ENCODE measurements at regions not wholly inside any gene's neighbourhood (a gene's known extent, or its start where the extent isn't known, plus 50 kb on each side); places are given as distances from the start of the nearest gene placed in this dataset.
A peak's percentile ranks its signal among the peaks of the same experiment; 100 is the strongest.

DNA sequence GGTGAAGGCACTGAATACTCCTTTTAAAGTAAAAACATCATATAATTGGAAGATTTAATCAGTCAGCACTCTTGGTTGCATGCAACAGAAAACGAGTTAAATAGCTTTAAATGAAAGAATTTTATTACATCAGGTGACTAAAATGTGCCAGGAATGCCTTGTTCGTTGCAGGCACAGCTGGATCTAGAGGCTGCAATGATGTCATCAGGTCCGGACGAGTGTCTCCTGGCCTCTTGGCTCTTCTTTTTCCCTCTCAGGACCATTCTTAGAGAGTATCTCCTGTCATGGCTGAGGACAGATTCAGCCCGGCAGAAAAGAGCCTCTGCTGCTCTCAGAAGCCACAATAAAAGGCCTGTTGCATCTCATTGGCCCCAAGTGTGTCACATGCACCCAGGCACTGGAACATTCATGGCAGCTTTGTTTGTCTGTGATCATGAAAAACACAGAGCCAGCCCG lies 510.7 kb upstream of the SULF2 start:
- no peak for DNase-seq

DNA sequence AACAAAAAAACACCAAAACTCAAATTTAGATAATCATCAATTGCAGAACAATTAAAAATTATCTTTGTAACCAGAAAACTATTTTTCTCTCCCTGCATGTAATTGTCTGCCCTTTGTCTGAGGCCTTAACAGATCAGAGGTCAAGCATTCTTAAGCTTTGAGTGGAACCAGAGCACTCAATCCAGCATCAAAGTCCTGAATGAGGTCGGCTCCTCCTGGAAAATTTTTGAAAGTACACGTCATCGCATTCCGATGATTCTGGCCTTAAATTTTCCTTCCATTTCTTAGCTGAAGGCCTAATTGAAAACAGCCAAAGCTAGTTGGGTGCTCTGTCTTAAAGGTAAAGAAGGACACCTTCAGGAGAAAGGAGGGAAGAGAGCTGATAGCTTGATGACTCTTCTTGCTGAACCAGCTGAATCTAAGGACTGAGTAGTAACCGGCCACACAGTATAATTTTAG lies 510.2 kb upstream of the SULF2 start:
- peak; percentile 91 for DNase-seq

DNA sequence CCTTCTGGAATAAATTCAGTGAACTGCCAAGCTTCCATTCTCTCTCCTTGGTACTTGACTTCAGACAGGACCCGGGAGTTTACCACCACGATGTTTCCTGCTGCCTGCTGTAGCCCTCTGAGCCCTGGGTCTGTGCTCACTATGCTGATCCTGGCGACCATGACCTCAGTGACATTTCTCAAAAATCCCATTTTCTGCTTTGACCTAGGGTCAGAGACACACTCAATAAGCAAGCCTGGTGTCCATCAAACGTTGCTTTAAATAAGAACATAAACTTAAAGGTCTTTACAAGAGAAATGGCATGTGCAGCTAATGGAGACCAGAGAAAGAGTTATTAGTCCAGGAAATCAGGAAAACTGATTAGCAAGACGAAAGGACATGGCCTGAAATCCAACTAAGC lies 509.7 kb upstream of the SULF2 start:
- DNase-seq, result no peak

DNA sequence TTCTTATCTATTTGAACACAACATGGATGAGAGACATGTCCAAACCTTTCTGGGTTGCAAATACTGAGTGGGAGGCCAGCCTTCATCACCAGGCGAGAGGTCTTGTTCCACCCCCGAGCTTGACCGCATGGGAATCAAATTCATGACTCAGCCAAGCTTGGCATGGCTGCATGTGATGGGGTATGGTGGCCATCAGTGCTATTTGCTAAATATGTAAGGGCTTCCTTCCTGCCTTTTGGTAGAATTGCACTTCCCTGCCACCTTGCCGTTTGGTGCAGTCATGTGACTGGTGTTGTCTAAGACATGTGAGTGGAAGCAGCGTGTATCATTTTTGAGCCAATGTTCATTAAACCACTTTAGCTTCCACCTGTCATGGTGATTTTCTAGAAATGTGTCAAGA lies 508.9 kb upstream of the SULF2 start:
- DNase-seq, result no peak

DNA sequence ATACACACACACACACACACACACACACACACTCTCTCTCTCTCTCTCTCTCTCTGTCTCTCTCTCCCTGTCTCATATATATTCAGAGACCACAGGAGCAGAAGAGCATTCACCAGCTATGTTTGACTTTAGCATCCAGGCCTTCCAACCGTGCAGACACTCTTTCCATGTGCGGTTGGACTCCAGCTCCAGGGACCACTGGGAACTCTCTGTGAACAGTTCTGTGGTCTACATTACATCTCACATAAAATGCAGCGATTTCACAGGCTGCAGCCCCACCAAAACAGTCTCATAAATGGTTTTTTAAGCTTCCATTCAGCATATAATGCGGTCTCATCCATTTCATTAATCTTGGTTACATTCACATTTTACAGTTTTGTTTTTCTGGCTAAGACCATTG lies 508.4 kb upstream of the SULF2 start:
- DNase-seq, result no peak

DNA sequence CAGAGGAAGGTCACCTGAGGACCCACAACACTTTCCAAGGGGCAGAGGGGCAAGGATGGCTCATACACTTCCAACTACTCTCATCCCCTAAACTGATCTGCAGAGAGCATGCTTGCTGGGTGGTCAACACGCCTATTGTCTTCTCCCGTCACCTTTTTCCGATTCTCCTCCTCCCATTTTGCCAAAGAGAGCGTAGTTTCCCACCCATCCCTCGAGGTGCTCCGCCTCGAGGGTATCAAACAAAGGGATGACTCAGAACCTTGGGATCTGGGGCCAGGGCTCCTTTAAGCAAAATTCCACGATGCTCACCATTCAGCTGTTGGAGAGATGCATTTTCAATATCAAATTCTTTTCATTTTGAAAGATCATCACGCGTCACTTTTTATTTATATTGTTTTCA lies 507.5 kb upstream of the SULF2 start:
- DNase-seq, result no peak

DNA sequence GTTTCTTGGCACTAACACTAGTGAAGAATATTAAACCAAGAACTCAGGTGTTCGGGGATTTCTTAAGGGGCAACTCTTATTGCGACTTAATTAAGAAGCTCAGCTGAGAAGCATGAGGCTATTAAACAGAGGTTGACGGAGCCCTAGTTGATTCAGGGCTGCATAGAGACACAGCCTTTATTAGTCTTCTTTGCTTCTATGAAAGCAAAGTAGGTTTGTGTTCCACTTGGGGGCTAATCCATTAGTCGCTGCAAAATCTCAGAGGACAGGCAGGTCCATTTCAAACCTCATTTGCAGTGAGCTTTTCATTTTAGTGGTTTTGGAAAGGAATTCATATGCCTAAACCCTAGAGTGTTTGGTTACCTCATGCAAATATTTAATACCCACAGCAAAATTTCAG lies 506.6 kb upstream of the SULF2 start:
- DNase-seq, result no peak

DNA sequence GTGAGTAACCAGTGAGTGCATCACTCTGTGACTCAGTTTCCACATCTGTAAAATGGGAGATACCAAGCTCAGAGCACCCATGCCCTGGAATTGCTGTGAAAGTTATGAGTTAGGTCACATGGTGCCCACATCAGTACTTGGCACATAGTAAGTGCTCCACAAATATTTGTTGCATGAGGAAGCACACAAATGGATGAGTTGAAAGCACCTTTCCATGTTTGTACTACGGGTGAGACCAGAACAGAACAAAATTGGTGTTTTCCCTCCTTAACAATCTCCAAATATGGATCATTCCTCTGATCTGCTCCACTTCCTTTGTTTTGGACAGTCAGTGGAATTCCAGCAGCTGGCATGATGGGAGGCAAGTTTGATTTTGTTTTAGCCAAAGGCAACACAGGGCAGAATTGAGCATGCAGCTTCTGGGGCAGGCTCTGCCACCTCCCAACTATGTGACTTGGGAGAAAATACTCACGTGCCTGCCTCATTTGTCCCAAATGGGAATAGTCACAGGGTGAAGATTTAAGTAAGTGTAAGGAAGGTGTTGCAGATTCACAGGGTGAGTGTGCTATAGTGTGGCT lies 503.7 kb upstream of the SULF2 start:
- DNase-seq, result no peak

DNA sequence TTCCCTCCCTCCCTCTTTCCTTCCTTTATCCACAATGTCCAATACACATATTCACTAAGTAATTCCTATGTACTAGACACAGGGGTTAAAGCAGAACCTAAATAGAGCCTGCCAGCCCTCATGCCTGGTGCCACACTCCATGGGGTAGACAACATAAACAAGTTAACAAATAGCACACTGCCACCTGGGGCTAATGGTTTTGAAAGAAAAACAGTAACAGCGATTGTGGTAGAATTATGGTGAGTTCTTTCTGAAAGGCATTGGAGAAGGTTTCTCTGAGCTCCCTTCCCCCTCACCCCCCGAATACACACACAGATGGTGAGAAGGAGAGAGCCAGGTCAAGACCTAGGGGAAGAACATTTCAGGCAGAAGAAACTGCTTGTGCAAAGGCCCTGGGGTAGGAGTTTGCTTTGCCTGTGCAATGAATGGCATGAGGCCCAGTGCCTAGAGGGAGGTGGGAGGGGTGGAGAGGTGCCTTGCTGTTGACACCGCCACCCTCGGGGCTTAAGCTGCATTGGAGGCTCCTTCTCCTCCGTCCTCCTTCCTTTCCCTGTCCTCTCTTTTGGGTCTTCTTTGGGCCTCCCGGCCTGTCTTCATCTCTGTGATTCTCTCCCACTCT lies 502.4 kb upstream of the SULF2 start:
- no peak for DNase-seq

DNA sequence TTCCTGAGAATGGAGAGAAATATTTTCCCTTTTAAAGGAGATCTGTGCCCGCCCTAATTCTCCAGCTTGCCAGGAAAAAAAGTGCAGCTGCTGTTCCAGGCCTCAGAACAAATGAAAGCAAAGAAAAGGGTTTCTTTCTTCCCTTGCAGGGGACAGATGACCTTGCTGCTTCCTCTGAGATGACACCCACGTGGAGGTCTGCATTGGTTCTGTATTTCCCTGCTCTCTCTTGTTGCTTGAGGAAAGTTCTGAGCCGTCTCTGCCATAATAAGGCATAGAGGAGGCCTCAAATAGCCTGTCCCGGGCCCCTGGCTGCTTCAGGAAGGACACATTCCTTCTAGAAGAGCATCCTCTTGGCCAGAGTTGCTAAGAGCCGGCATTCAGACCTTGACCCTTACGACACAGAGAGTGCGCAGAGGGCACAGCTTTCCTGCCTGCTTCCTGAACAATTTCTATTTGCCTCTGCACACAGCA lies 501.8 kb upstream of the SULF2 start:
- no peak for DNase-seq

DNA sequence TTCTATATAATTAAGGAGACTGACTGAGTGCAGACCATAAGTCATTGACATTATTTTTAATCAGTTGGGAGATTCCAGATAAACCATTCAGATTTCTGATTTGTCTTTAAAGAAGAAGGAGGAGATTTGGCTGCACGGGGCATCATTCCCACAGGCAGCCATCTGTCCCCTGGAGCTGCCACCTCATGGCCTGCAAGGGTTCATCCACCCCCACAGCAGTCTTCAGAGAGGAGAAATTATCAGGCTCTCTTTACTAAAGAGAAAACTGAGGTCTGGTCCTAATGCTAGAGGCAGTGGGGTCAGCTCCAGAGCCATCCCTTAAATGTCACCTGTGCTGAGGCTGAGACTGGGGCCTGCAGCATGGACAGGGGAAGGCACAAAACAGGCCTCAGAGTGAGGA lies 501.3 kb upstream of the SULF2 start:
- no peak for DNase-seq

DNA sequence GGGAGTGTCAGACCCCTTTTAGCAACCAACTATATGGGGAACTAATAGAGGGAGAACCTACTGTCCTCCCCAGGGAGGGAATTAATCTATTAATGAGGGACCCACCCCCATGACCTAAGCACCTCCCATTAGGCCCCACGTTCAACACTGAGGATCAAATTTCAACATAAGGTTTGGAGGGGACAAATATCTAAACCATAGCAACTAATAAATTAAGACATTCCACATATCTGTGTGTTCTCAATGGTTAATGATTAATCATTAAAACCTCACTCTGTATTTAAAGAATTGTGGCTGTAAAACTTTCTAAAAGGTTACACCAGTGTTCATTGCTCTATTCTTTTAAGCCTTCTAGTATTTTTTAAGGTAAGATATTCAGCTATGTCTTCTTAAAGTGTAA lies 500.4 kb upstream of the SULF2 start:
- no peak for DNase-seq

DNA sequence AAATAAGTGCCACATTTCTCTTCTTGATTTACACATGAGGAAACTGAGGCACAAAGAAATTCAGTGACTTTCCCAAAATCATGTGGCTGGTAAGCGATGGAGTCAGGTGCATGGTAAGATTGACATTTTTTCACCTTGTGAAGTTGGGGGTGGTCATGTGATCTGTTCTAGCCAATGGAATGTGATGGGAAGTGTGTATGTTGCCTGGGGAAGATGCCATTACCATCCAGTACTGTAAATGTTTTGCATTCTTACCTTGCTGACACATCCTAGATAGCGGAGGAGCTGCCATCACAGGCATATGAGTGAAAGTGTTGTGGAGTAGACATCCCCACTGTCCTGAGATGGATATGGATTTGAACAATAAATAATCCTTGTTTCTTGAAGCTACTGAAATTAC lies 499.6 kb upstream of the SULF2 start:
- no peak for DNase-seq

DNA sequence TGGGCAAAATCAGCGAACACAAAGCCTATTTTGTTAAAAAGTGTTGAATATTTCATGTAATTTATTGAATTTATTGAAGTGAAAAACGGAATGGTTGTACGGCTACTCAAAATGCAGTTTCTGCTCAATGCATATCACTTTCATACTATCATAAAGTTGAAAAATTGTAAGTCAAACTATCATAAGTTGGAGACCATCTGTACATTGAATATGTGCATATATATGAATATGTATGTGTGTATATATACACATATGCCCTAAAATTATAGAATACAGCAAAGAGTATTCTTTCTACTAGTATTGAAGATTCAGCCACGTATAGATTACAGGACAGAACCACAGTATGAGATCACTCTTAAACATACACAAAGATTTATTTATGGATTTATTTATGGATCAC lies 499.0 kb upstream of the SULF2 start:
- no peak for DNase-seq

DNA sequence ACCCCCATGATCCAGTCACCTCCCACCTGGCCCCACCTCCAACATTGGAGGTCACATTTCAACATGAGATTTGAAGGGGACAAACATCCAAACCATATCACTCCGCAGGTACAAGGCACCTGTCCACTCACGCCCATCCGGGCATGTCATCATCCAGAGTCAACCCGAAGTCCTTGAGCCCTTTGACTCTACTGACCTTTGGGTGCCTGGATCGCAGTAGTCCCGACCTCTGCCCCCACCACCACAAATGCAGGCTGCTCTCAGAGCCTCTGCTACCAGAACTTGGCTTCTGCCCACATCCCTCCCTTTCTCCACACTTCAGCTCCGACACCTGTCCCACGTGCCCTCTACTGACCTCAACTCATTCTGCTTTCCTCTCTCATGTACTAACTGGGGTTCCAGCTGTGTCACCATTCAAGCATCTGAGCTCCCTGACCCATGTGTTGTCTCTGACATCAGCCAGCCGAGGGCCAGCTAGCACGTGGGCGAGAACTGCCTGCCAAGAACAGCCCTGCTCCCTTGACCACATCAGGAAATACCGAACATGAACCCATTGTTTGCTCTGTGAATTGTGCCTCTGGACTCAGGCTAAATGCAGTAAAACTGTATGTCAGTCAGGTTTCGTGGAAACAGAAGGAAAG lies 498.3 kb upstream of the SULF2 start:
- DNase-seq, result peak; percentile 26

DNA sequence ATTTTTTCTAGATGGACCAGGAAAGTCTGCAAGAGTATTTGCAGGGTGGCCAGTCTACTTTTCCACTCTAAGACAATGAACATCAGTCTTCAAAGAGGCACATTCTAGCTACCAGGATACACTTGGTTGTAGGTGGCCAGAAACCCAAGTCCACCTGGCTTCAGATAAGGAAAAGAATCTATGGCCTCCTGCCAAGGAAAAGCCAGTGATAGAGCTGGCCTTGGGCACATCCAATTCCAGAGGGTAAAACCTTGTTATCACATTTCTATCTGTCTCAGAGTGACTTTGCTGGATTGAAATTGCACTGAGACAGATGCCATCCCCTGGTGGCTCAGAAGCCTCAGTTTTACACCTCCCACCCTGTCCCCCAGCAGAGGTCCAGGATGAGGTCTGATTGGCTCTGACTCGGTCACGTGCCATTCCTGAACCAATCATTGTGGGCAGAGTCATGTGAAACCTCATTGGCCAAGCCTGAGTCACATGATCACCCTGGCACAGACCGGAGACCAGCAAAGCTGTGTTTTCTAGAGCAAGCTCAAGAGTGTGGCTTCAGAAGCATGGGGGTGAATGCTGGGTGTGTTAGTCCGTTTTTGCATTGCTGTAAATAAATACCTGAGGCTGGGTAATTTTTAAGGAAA lies 497.4 kb upstream of the SULF2 start:
- no peak for DNase-seq

DNA sequence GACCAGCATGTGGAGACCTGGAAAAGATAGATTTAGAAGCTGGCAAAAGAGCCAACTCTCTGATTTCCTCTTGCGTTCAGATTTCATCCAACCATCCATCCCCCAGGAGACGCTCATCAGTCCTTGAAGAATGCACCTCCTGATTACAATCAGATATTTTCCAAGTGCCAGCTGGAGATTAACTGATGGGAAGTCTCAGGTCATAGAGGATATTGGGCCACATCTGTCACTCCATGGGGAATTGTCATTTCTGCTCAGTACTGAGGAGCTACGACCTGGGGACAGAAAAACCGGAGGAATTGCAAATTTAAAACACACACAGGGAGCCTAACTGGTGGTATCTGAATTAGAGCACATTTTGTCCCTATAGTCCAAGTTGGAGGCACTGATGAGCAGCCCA lies 496.2 kb upstream of the SULF2 start:
- no peak for DNase-seq

DNA sequence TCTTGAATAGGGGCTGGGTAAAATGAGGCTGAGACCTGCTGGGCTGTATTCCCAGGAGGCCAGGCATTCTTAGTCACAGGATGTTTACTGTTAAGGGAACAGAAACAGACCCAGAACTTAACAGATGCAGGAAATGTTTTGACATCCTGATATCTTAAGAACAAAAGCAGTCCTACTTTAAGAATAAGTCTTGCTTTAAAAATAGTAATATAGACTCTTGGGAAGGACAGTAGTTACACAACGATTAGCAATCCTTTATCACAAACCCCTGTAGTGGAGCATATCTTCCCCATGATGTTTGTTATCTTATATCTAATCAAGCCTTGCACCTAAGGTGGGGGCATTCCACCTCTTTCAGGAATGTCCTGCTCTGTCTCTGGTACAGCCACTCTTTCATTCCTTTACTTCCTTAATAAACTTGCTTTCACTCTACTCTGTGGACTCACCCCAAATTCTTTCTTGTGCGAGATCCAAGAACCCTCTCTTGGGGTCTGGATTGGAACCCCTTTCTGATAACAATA lies 493.7 kb upstream of the SULF2 start:
- no peak for DNase-seq

DNA sequence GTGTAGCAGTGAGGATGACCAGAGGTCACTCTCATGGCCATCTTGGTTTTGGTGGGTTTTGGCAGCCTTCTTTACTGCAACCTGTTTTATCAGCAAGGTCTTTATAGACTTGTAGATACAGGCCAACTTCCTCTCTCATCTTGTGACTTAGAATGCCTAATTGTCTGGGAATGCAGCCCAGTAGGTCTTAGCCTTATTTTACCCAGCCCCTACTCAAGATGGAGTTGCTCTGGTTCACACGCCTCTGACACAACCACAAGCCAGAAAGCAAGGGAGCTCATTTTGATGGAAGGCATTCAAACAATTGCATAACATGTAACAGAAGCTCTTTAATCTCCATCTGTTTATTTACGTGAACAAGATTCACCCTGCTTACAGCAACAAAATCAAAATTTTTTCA lies 492.0 kb upstream of the SULF2 start:
- DNase-seq, result no peak

DNA sequence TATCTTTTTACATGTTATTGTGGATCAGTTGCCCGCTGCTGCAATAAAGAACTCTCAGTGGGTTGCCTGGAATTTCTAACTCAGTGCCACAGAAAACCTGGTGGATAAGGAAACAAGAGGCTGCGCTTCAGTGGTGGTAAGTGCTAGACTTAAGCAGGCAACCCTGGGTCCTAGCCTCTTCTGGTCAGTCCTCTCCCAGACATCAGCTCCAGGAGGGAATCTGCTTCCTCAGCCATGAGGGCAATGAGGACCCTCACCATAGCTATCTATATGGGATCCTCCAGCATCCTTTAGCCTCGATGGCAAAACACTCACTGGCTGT lies 490.7 kb upstream of the SULF2 start:
- DNase-seq, result no peak

DNA sequence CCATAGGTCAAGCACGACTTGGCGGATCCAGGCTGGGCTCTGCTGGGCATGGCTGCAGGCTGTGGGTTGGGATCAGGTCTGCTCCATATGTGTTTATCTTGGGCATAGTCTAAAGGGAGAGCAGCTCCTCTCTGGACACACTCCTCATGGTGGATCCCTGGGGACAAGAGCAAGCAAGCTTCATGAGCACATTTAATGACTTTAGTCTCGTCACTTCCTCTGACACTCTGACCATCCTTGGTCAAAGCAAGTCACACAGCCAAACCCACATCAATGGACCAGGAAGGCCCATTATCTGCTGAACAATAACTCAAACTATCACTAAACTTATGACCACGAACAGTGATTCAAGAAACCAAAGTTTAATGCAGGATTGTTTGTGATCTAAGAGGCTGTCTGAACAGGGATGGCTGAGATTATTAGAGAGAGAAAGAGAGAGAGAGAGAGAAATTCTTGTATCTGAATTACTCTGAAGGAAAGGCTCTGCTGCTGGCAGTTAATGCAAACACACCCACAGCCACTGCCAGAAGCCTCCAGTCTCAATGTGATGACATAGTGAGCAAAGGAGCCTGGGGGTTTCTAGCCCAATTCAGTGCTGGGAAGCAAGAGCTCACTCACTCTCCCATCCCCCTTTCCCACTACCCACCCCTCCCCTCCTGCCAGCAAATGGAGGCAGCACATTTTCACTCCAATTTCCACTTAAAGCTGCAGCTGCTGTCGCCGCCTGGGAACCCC lies 490.2 kb upstream of the SULF2 start:
- DNase-seq, result no peak

DNA sequence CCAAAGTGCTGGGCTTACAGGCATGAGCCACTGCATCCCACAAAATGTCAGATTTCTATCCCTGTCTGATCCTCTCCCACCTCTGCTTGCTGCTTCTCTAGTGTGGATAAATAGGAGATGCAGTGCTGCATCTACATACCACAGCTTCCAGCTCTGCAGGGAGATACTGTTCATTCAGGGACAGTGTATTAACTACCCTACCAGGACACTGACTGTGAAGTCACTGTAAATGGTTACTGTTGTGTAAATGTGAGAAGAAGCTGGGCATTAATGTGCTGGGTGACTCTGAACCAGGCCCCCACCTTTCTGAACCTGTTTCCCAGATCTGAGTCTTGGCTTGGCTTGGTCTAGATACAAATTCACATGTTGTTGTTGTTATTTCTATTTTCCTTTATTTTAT lies 488.6 kb upstream of the SULF2 start:
- DNase-seq, result no peak

DNA sequence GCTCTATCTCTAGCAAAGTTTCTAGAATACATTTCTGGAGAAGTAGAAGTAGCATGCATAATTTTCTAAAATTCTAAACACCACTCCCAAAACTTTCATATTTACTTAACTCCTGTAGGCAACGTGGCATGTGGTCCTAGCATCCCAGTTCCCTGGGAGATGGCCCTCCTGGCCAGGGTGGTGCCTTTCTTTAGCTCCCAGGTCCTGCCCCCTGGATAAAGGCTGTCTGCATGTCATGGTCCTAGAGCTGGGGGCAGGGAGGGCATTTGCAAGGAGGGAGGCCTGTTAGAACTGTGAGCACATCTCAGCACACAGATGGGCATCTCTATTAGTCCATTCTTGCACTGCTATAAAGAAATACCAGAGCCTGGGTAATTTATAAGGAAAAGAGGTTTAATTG lies 485.6 kb upstream of the SULF2 start:
- DNase-seq, result no peak
